Osteocyte (in vitro differentiated cells): ENCODE measurements at regions not wholly inside any gene's neighbourhood (a gene's known extent, or its start where the extent isn't known, plus 50 kb on each side); places are given as distances from the start of the nearest gene placed in this dataset.

Experiments
- DNase-seq: peaks from one replicate; pipeline ENCODE4 v3.0.0; 2021; ENCODE audit warnings: mixed read lengths; ENCODE audit not compliant: unreplicated experiment; ENCODE audit errors: extremely low spot score
- H3K27ac Mint-ChIP-seq: one replicate; pipeline ENCODE4 v1.8.0; 2021; ENCODE audit warnings: mild to moderate bottlenecking, mixed read lengths; ENCODE audit not compliant: unreplicated experiment
- H3K27me3 Mint-ChIP-seq: one replicate; pipeline ENCODE4 v1.8.0; 2021; ENCODE audit warnings: mixed read lengths; ENCODE audit not compliant: unreplicated experiment
- H3K36me3 Mint-ChIP-seq: one replicate; pipeline ENCODE4 v1.8.0; 2021; ENCODE audit warnings: mixed read lengths; ENCODE audit not compliant: unreplicated experiment
- H3K4me1 Mint-ChIP-seq: one replicate; pipeline ENCODE4 v1.8.0; 2021; ENCODE audit warnings: mixed read lengths; ENCODE audit not compliant: unreplicated experiment
- H3K4me3 Mint-ChIP-seq: one replicate; pipeline ENCODE4 v1.8.0; 2021; ENCODE audit warnings: mild to moderate bottlenecking, moderate library complexity, mixed read lengths; ENCODE audit not compliant: unreplicated experiment
- H3K9me3 Mint-ChIP-seq: one replicate; pipeline ENCODE4 v1.8.0; 2021; ENCODE audit warnings: mixed read lengths; ENCODE audit not compliant: unreplicated experiment
- TF ChIP-seq, protein P1 (sequence below): fragments of 200-600 bp; sonication (generic); IDR thresholded peaks from 2 replicates; pipeline ENCODE4 v1.5.0; 2021; ENCODE audit warnings: antibody characterized with exemption, mild to moderate bottlenecking, moderate library complexity

DNA sequence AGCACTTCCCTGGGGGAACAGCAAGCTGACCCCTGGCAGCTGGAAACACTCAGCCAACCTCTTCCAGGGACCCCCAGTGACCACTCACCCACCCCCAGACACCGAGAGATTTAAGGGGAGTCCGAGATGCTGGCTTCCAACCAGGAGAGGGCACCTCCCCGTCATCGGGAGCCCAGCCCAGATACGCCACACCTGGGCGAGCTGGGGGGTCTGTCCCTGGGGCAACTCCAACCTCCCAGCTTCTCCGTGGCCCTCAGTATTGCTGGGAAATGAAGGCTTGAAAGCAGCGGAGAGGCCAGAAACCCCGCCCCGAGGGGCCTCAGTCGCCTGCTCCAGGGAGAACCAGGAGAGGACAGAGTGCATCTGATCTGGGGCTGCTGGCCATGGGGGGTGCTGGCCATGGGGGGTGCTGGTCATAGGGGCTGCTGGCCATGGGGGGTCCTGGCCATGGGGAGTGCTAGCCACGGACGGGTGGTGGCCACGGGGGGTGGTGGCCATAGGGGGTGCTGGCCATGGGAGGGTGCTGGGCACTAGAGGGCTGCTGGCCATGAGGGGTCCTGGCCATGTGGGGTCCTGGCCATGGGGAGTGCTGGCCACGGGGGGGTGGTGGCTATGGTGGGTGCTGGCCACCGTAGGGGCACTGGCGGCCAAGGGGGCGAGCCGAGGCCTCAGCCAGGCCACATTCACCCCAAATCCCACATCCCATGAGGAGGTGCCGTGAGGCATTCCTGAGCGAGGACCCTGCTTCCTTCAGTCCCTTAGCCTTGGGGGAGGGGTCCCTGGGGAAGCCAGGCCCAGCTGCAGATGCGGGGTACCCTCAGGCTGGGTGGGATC lies 61.5 kb upstream of the TTC34 start:
- no peaks in the 10 kb centered on the region for H3K27me3 Mint-ChIP-seq
- no peak overlapping the region for H3K27ac Mint-ChIP-seq
- TF ChIP-seq, protein P1, sequence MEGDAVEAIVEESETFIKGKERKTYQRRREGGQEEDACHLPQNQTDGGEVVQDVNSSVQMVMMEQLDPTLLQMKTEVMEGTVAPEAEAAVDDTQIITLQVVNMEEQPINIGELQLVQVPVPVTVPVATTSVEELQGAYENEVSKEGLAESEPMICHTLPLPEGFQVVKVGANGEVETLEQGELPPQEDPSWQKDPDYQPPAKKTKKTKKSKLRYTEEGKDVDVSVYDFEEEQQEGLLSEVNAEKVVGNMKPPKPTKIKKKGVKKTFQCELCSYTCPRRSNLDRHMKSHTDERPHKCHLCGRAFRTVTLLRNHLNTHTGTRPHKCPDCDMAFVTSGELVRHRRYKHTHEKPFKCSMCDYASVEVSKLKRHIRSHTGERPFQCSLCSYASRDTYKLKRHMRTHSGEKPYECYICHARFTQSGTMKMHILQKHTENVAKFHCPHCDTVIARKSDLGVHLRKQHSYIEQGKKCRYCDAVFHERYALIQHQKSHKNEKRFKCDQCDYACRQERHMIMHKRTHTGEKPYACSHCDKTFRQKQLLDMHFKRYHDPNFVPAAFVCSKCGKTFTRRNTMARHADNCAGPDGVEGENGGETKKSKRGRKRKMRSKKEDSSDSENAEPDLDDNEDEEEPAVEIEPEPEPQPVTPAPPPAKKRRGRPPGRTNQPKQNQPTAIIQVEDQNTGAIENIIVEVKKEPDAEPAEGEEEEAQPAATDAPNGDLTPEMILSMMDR: no peak
- peaks cover 11% of the 10 kb centered on the region for H3K9me3 Mint-ChIP-seq
- H3K4me1 Mint-ChIP-seq: no peaks in the 10 kb centered on the region
- no peak for DNase-seq
- no peak overlapping the region for H3K4me3 Mint-ChIP-seq
- H3K36me3 Mint-ChIP-seq: no peaks in the 10 kb centered on the region

GRCh38 chr1:2863648-2863963 lies 62.1 kb upstream of the TTC34 start:
- no peaks in the 10 kb centered on the region for H3K27me3 Mint-ChIP-seq
- no peaks in the 10 kb centered on the region for H3K36me3 Mint-ChIP-seq
- no peak overlapping the region for H3K27ac Mint-ChIP-seq
- peaks cover 6% of the 10 kb centered on the region for H3K9me3 Mint-ChIP-seq
- H3K4me3 Mint-ChIP-seq: no peak overlapping the region
- TF ChIP-seq, protein P1: no peak
- DNase-seq: no peak
- no peaks in the 10 kb centered on the region for H3K4me1 Mint-ChIP-seq

- Mint-ChIP-seq H3K36me3 (no peaks in the 10 kb centered on the region), H3K9me3 (peaks cover 3% of the 10 kb centered on the region), H3K4me3 (no peak overlapping the region), H3K27ac (no peak overlapping the region), H3K4me1 (no peaks in the 10 kb centered on the region), H3K27me3 (no peaks in the 10 kb centered on the region)
- TF ChIP-seq, protein P1: no peak
- no peak for DNase-seq
Observed at GRCh38 chr1:2864203-2864905, 62.9 kb upstream of the TTC34 start.

GRCh38 chr1:2865000-2865399 lies 63.5 kb upstream of the TTC34 start:
- TF ChIP-seq, protein P1: no peak
- H3K4me1 Mint-ChIP-seq: no peaks in the 10 kb centered on the region
- DNase-seq: no peak
- H3K9me3 Mint-ChIP-seq: peaks cover 3% of the 10 kb centered on the region
- H3K27ac Mint-ChIP-seq: no peak overlapping the region
- H3K27me3 Mint-ChIP-seq: no peaks in the 10 kb centered on the region
- no peaks in the 10 kb centered on the region for H3K36me3 Mint-ChIP-seq
- H3K4me3 Mint-ChIP-seq: no peak overlapping the region
